ENCODE measurements at regions not wholly inside any gene's neighbourhood (a gene's known extent, or its start where the extent isn't known, plus 50 kb on each side); places are given as distances from the start of the nearest gene placed in this dataset.
A peak's percentile ranks its signal among the peaks of the same experiment; 100 is the strongest.

DNA sequence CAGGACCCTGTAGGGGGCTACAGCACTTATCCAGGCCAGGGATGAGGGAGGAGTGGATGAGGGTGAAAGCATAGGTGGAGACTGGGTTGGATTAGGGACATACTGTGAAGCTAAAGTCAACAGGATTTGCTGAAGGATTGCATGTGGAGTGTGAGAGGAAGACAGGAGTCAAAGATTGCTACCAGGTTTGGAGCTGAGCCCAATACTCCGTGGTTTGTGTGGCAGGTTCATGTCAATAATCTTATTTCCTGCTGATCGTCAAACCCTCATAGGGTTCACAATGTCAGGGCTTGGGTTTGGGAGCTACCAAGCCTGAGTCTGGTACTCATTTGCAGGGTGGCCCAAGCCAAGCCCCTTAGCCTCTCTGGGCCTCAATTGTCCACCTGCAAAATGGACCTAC is 77.1 kb upstream of the PLXNC1 start:
- H3K9me3 Mint-ChIP-seq, result peaks cover 0 to 7% (median 0%) of the 10 kb centered on the region in 3 donors
- Histone ChIP-seq H3K9me3 (no peaks in the 10 kb centered on the region), H3K27me3 (replicated peaks in 1 of 2; ENCODE audit: control insufficient read depth in 2 of 2, extremely low read depth in 1 of 2, insufficient read depth in 2 of 2, low read length in 1 of 2) (peaks cover 0 to 10% of the 10 kb centered on the region in 2 experiments), H3K36me3 (ENCODE audit: control insufficient read depth in 2 of 2, extremely low read depth in 1 of 2, insufficient read depth in 1 of 2, low read length in 1 of 2) (no peaks in the 10 kb centered on the region), H3K4me3 (ENCODE audit: control insufficient read depth in 1 of 2, extremely low read depth in 1 of 2, low read length in 1 of 2) (no peak overlapping the region), H3K4me1 (ENCODE audit: control insufficient read depth in 1 of 2, extremely low read depth in 1 of 2, insufficient read depth in 2 of 2, low read length in 2 of 2) (peaks cover 0 to 6% of the 10 kb centered on the region in 2 experiments), H3K27ac (ENCODE audit: low read length) (no peak overlapping the region)
- DNase-seq (no peak), ATAC-seq (replicated peaks in 1 of 4) (peak in 3 of 4 experiments; percentile 29 to 40 (median 38))
- H3K36me3 Mint-ChIP-seq, result peaks cover 4% of the 10 kb centered on the region
- H3K4me1 Mint-ChIP-seq, result peaks cover 11 to 12% (median 12%) of the 10 kb centered on the region in 3 donors
- H3K27ac Mint-ChIP-seq, result no peak overlapping the region
- H3K27me3 Mint-ChIP-seq, result peaks cover 0 to 3% of the 10 kb centered on the region in 2 donors
- ChIA-PET POLR2A (no interaction called here), CTCF (no interaction called here)
- H3K4me3 Mint-ChIP-seq, result no peak overlapping the region
- 7% methylated on average over 2 of the region's 2 CpGs for WGBS (ENCODE audit: insufficient coverage)

DNA sequence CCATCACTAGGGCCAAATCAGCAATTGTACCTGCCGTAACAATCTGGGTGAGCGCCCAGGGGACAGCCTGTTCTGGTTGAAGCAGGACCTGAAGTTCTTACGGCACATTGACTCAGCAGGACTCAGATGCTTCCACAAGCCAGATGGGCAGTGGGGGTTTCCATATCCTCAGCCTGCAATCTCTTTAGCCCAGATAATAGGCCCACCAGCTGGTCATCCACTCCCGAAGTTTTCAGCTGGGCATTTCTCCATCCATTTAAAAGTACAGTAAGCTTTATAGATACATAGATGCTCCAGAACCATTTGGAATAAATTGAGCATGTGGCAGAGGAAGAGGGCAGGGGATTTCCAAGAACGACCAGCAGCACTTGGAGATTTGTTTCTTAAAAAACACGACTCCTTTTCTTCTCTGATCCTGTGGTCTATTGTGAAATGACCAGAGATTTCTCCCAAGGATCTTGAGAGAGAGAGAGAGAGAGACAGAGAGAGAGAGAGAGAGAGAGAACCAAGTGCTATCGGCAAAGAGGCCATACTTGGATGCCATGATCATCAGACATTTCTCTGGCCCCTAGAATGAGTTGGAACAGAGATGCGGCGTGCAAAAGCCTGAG is 74.8 kb upstream of the PLXNC1 start:
- 100% methylated on average over 4 of the region's 9 CpGs for WGBS (ENCODE audit: insufficient coverage)
- Mint-ChIP-seq H3K9me3 (peaks cover 0 to 3% (median 0%) of the 10 kb centered on the region in 3 donors), H3K4me1 (peaks cover 20 to 21% (median 20%) of the 10 kb centered on the region in 3 donors), H3K36me3 (peaks cover 1% of the 10 kb centered on the region), H3K4me3 (no peak overlapping the region), H3K27ac (no peak overlapping the region), H3K27me3 (peaks cover 0 to 3% of the 10 kb centered on the region in 2 donors)
- H3K4me3 ChIP-seq (ENCODE audit: control insufficient read depth in 1 of 2, extremely low read depth in 1 of 2, low read length in 1 of 2), result no peak overlapping the region
- ATAC-seq (replicated peaks in 1 of 4) (no peak), DNase-seq (no peak)
- H3K36me3 ChIP-seq (ENCODE audit: control insufficient read depth in 2 of 2, extremely low read depth in 1 of 2, insufficient read depth in 1 of 2, low read length in 1 of 2), result no peaks in the 10 kb centered on the region
- peaks cover 6 to 7% of the 10 kb centered on the region in 2 experiments for H3K4me1 ChIP-seq (ENCODE audit: control insufficient read depth in 1 of 2, extremely low read depth in 1 of 2, insufficient read depth in 2 of 2, low read length in 2 of 2)
- no peaks in the 10 kb centered on the region for H3K9me3 ChIP-seq
- CTCF ChIA-PET, result interaction anchor here in 1 of 2 donors (0.6 to 0.7 kb wide), 3 partner anchors 91 to 594 kb away, joined by 3 to 4 read pairs (median 4); no protein-coding TSS in a partner anchor
- H3K27me3 ChIP-seq (replicated peaks in 1 of 2; ENCODE audit: control insufficient read depth in 2 of 2, extremely low read depth in 1 of 2, insufficient read depth in 2 of 2, low read length in 1 of 2), result peaks cover 0 to 10% of the 10 kb centered on the region in 2 experiments
- no peak overlapping the region for H3K27ac ChIP-seq (ENCODE audit: low read length)
- POLR2A ChIA-PET, result no interaction called here

DNA sequence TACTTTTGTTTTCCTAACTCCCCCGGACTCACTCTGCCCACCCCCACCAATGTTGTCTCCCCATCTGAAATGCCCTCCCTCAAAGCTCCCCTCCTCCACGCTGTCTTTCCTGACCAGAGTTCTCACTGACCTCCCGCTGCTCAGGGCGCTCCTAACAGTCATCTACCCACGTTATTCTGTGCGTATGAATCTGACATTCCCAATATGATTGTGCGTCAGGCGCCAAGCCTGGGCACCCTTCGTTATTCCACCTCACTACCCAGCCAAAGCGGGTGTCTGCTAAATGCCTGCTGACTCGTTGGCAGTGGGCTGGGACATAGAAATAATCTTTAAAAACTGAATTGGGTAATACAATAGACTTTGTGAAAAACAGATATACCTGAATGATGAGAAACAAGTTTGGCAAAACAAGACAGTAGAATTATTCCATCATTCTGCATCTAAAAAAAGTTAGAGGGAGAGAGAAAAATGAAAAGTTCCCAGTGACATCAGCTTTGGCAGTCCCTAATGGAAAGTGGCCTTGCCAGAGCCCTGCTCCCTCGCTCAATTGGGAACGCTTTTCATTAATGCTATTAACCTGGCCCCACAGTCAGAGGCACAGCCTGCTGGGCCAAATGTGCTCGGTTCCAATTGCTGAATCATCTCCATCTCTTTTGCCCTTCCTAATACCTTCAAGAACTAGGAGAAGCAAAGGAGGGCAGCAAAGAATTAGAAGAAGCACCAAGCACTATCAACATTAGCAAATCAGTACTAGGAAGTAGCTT is 74.0 kb upstream of the PLXNC1 start:
- H3K4me3 Mint-ChIP-seq, result no peak overlapping the region
- no peak overlapping the region for H3K27ac Mint-ChIP-seq
- H3K9me3 Mint-ChIP-seq, result no peaks in the 10 kb centered on the region
- no peak for ATAC-seq (replicated peaks in 1 of 4)
- peaks cover 6 to 10% of the 10 kb centered on the region in 2 experiments for H3K4me1 ChIP-seq (ENCODE audit: control insufficient read depth in 1 of 2, extremely low read depth in 1 of 2, insufficient read depth in 2 of 2, low read length in 2 of 2)
- peaks cover 0 to 3% of the 10 kb centered on the region in 2 donors for H3K27me3 Mint-ChIP-seq
- CTCF ChIA-PET, result interaction anchor here (0.5 to 2.9 kb wide), 11 partner anchors 27 to 590 kb away, joined by 3 to 20 read pairs (median 5); no protein-coding TSS in a partner anchor
- no peaks in the 10 kb centered on the region for H3K36me3 Mint-ChIP-seq
- no peak for DNase-seq
- peaks cover 0 to 10% of the 10 kb centered on the region in 2 experiments for H3K27me3 ChIP-seq (replicated peaks in 1 of 2; ENCODE audit: control insufficient read depth in 2 of 2, extremely low read depth in 1 of 2, insufficient read depth in 2 of 2, low read length in 1 of 2)
- 85% methylated on average over 10 of the region's 14 CpGs for WGBS (ENCODE audit: insufficient coverage)
- H3K9me3 ChIP-seq, result no peaks in the 10 kb centered on the region
- peaks cover 20 to 29% (median 21%) of the 10 kb centered on the region in 3 donors for H3K4me1 Mint-ChIP-seq
- POLR2A ChIA-PET, result no interaction called here
- H3K4me3 ChIP-seq (ENCODE audit: control insufficient read depth in 1 of 2, extremely low read depth in 1 of 2, low read length in 1 of 2), result no peak overlapping the region
- no peaks in the 10 kb centered on the region for H3K36me3 ChIP-seq (ENCODE audit: control insufficient read depth in 2 of 2, extremely low read depth in 1 of 2, insufficient read depth in 1 of 2, low read length in 1 of 2)
- H3K27ac ChIP-seq (ENCODE audit: low read length), result no peak overlapping the region

DNA sequence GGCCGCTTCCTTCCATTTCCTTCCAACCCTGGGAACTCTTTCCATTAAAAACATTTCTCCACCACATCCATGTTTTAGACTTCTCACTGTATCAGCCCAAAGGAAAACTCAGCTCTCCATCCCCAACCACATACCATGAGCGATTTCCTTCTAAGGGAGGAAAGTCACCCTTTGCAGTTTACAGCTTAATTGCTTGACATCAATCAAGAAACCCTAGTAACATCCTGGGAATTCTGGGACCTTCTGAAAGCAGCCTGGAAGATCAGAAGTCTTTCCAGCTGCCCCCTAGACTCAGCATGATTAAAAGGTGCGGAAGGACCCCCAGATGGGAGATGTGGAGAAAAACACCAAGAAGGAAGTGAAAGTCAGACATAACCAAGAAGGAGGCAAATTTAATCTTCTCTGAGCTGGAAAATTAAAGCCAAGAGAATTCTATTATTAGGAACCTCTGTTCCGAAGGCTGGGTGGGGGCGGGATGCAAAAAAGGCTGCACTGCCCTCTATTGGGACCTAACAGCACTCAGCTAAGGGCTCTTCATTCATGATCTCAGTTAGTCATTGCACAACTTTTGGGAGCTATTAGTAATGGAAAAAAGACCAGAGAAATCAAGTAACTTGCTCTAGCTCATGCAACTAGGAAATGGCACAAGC is 73.3 kb upstream of the PLXNC1 start:
- H3K4me3 Mint-ChIP-seq, result no peak overlapping the region
- no peak overlapping the region for H3K4me3 ChIP-seq (ENCODE audit: control insufficient read depth in 1 of 2, extremely low read depth in 1 of 2, low read length in 1 of 2)
- peak in 7 of 35 experiments; percentile 7 to 38 (median 8) for DNase-seq

DNA sequence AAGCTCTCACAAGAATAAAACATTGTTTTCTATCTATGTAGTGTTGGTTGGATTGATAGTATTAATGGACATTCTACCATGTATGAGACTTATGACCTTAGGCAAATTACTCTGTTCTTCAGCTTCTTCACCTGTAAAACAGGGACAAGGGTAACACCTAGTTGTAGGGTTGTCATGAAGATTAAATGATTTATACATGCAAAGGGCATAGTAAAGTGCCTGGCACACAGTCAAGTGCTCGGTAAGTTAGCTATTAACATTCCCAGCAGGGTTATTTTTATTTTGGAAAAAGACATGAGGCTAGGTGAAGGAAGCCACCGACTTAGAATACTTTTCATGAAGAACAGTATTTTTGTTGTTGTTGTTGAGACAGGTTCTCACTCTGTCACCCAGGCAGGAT is 71.2 kb upstream of the PLXNC1 start:
- H3K4me1 Mint-ChIP-seq, result peaks cover 10 to 18% (median 10%) of the 10 kb centered on the region in 3 donors
- no peak overlapping the region for H3K27ac Mint-ChIP-seq
- no peak for DNase-seq
- H3K4me1 ChIP-seq (ENCODE audit: control insufficient read depth in 1 of 2, extremely low read depth in 1 of 2, insufficient read depth in 2 of 2, low read length in 2 of 2), result peaks cover 0 to 10% of the 10 kb centered on the region in 2 experiments
- POLR2A ChIA-PET, result interaction anchor here in 1 of 2 donors (0.6 kb wide), 1 partner anchor 104 kb away, joined by 5 read pairs; no protein-coding TSS in a partner anchor
- H3K4me3 ChIP-seq (ENCODE audit: control insufficient read depth in 1 of 2, extremely low read depth in 1 of 2, low read length in 1 of 2), result no peak overlapping the region
- H3K27me3 Mint-ChIP-seq, result peaks cover 0 to 3% of the 10 kb centered on the region in 2 donors
- CTCF ChIA-PET, result interaction anchor here in 1 of 2 donors (2.9 kb wide), 1 partner anchor 24 kb away, joined by 20 read pairs; no protein-coding TSS in a partner anchor
- no CpG with 5 or more reads among the region's 2 CpGs for WGBS (ENCODE audit: insufficient coverage)
- H3K9me3 Mint-ChIP-seq, result no peaks in the 10 kb centered on the region
- no peak overlapping the region for H3K4me3 Mint-ChIP-seq
- peaks cover 0 to 8% of the 10 kb centered on the region in 2 experiments for H3K27me3 ChIP-seq (replicated peaks in 1 of 2; ENCODE audit: control insufficient read depth in 2 of 2, extremely low read depth in 1 of 2, insufficient read depth in 2 of 2, low read length in 1 of 2)
- ATAC-seq (replicated peaks in 1 of 4), result no peak
- no peaks in the 10 kb centered on the region for H3K9me3 ChIP-seq
- H3K27ac ChIP-seq (ENCODE audit: low read length), result no peak overlapping the region
- H3K36me3 Mint-ChIP-seq, result no peaks in the 10 kb centered on the region
- H3K36me3 ChIP-seq (ENCODE audit: control insufficient read depth in 2 of 2, extremely low read depth in 1 of 2, insufficient read depth in 1 of 2, low read length in 1 of 2), result no peaks in the 10 kb centered on the region

More for the DNA sequence above, 73.3 kb upstream of the PLXNC1 start:
- ATAC-seq (replicated peaks in 1 of 4), result no peak
- H3K4me1 Mint-ChIP-seq, result peaks cover 20 to 29% (median 21%) of the 10 kb centered on the region in 3 donors
- H3K36me3 Mint-ChIP-seq, result no peaks in the 10 kb centered on the region
- POLR2A ChIA-PET, result no interaction called here
- WGBS (ENCODE audit: insufficient coverage), result no CpG with 5 or more reads among the region's 5 CpGs
- CTCF ChIA-PET, result interaction anchor here (0.5 to 2.9 kb wide), 12 partner anchors 26 to 591 kb away, joined by 3 to 20 read pairs (median 6); no protein-coding TSS in a partner anchor
- Histone ChIP-seq H3K36me3 (ENCODE audit: control insufficient read depth in 2 of 2, extremely low read depth in 1 of 2, insufficient read depth in 1 of 2, low read length in 1 of 2) (no peaks in the 10 kb centered on the region), H3K27me3 (replicated peaks in 1 of 2; ENCODE audit: control insufficient read depth in 2 of 2, extremely low read depth in 1 of 2, insufficient read depth in 2 of 2, low read length in 1 of 2) (peaks cover 0 to 10% of the 10 kb centered on the region in 2 experiments), H3K4me1 (ENCODE audit: control insufficient read depth in 1 of 2, extremely low read depth in 1 of 2, insufficient read depth in 2 of 2, low read length in 2 of 2) (peaks cover 6 to 10% of the 10 kb centered on the region in 2 experiments), H3K27ac (ENCODE audit: low read length) (no peak overlapping the region), H3K9me3 (no peaks in the 10 kb centered on the region)
- H3K27me3 Mint-ChIP-seq, result peaks cover 0 to 3% of the 10 kb centered on the region in 2 donors
- no peak overlapping the region for H3K27ac Mint-ChIP-seq
- no peaks in the 10 kb centered on the region for H3K9me3 Mint-ChIP-seq
